Left colon (tissue), 2 donors: ENCODE measurements at regions not wholly inside any gene's neighbourhood (a gene's known extent, or its start where the extent isn't known, plus 50 kb on each side); places are given as distances from the start of the nearest gene placed in this dataset.

Experiments used
- ATAC-seq: fragments of 200-7000 bp; cut with Tn5 transposase; one replicate; pipeline ENCODE4 v1.9.1; 2020; ENCODE audit warnings: mild to moderate bottlenecking, moderate library complexity
- DNase-seq, 2 donors: peaks; one replicate each; pipeline ENCODE4 v3.0.0-alpha.2; 2020
- intact Hi-C, 2 donors: fragments of 100-400 bp; cut with DNase I in 1 of 2; cut with micrococcal nuclease in 1 of 2; formaldehyde crosslinking; loops; one replicate each; pipeline versions ENCODE4 v1.11.2 to v1.14.0; 2022; cut with DNase I, micrococcal nuclease
- donor health status: DM: no; HTN: no; CAD: no.
- donor health status: DM: yes; HTN: yes; CAD: no.

DNA sequence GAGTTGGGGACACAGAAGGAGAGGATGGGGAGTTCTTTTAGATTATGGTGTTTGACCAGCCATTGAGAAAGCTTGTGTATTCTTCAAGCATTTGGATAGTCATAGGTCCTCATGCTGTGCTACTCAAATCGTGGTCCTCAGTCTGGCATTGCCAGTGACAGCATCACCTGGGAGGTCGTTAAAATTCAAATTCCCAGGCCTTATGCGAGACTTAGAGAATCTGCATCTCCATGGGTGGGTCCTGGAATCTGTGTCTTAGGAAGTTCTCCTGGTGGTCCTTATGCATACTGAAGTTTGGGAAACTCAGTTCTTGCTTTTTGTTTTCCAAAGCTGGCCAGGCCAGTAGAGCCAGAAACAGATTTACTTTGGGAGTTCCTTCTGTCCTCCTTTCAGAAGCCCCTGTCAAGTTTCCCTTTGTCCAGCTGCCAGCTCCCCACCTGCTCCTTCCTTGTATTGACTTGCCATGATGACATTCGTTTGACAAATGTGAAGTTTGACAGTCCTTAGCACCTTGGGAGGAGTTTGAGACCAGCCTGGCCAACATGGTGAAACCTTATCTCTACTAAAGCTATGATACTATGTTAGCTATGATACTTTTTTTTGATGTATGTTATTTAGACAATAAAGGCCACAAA lies 95.6 kb downstream of the PALM2AKAP2 start:
- ATAC-seq, result no peak
- no peak for DNase-seq

DNA sequence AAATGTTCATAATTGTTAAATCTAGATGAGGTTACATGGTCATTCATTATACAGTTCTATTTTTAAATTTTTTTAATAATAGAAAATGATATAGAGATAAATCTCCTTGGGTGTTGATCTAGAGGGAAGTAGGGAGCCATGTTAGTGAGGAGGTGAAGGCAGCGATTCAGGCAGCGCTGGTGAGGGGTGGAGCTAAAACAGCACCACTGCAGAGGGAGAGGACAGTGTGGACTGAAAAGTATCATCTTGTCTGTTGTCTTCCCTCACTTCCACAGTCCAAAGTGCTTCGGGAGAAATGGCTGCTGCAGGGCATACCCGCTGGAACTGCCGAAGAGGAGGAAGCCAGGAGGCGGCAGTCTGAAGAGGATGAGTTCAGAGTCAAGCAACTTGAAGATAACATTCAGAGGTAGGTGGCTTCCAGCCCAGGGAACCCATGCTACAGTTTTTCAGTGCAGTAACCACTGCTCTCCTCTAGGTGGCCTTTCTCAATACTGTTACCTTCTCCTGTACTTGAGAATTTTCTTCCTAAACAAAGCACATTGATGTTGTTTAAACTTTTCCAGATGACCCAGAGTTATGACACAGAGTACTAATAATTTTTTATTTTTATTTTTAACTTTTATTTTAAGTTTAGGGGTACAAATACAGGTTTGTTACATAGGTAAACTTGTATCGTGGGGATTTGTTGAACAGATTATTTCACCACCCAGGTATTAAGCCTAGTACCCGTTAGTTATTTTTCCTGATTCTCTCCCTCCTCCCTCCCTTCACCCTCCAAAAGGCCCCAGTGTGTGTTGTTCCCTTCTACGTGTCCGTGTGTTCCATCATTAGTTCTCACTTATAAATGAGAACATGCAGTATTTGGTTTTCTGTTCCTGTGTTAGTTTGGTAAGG lies 100.5 kb downstream of the PALM2AKAP2 start:
- intact Hi-C loops, result no loop called here
- DNase-seq (no peak), ATAC-seq (no peak)

More for the DNA sequence above, 95.6 kb downstream of the PALM2AKAP2 start:
- intact Hi-C loops, result no loop called here

DNA sequence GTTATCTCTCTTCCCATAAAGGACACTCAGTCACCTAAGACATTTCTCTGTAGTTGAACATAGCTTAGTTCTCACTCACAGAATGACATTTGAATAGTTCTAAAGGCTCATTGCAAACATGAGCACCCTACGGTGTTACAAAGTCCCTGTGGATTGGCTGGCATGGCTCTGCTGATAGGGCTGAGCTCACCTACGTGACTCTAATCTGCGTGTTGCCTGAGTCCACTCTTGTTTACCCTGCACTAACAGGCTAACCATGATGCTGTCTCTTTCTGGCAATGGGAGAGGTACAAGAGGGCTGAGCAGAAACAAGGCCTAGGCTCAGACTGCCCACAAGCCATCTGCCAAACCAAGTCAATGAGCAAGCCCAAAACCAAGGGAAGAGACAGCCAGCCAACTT lies 103.6 kb downstream of the PALM2AKAP2 start:
- ATAC-seq, result no peak
- intact Hi-C loops, result no loop called here
- no peak for DNase-seq

DNA sequence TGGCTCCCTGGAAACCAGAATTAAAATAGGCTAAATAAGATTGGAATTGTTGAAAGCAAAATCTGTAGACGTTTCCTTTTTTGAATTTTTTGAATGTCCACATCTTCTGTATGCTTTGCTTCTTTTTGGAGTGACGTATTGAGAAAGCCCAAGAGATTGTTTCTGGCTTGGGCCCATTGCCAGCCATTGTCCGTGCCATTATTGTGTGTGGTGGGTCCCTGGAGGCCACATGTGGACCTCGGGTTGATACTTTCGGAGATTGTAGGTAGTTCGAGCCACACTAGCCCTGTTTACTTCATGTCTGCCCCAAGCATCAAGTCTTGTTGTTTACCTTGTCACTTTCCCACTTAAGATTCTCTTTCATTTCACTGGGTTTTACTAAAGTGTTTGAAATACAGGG lies 106.0 kb downstream of the PALM2AKAP2 start:
- intact Hi-C loops, result no loop called here
- DNase-seq (no peak), ATAC-seq (no peak)

DNA sequence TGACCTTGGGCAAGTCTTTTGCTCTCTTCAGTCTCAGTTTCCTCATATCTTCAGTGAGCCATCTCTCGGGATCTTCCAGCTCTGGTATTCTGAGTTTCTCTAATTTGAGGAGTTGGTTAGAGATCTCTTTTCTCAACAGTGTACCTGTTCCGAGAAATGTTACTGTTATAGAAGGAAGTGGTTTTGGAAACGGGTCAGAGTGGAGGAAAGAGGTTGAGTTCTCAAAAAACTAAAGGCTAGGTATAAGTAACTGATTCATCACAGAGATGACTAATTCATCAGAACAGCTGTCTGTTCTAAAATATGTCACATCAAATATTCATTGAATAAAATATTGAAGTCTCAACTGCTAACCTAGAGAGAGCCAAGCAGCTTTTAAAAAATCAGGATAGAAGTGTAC lies 106.6 kb downstream of the PALM2AKAP2 start:
- no peak for DNase-seq
- intact Hi-C loops, result no loop called here
- ATAC-seq, result no peak

DNA sequence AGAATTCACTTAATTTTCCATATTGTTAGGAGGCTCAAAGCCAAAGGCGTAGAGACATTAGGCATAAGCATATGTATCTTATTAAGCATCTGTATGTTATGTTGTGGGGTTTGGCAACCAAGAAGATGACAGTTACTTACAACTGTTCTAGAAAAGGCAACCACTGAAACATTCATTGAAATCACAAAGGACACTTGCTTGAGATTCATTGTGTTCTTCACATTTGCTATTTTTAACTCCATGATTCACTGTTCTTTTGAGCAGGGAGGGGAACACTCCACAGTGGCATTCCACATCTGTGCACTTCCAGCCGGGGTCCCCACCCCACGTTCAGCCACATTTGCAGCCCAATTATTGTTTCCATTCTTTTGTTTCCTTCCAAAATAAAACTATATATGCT lies 107.1 kb downstream of the PALM2AKAP2 start:
- ATAC-seq, result no peak
- intact Hi-C loops, result no loop called here
- no peak for DNase-seq

DNA sequence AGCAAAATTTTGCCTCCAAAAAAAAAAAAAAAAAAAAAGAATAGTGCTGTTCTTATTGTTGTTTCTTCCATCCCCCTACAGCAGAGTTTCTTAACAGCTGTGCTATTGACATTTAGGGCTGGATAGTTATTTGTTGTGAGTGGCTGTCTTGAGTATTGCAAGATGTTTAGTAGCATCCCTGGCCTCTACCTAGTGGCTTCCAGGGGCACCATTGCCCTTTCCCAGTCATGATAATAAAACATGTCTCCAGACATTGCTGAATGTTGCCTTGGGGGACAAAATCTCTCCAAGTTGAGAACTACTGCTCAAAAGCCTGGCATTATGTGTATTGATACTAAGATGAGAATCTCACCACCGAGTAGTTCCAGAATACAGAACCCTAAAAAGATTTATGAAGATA lies 108.7 kb downstream of the PALM2AKAP2 start:
- intact Hi-C loops, result no loop called here
- ATAC-seq (no peak), DNase-seq (no peak)

DNA sequence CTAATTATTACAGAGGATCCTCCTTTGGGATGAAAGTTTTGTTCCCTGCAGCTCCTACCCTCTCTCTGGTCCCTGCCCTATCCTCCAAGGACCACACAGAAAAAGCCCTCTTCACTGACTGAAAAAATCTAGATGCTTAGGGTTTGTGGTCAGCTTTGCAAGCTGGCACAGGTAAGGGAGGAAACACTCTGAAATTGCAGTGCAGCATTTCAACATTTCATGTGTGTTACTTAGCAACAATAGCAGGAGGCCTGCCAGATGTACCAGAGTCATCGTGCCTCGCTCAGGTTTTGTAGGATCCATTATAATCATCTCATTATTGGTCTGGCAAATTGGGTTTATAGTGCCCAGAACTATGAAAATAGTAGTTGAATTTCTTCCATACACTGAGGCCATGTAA lies 109.5 kb downstream of the PALM2AKAP2 start:
- ATAC-seq (no peak), DNase-seq (no peak)
- intact Hi-C loops, result no loop called here

DNA sequence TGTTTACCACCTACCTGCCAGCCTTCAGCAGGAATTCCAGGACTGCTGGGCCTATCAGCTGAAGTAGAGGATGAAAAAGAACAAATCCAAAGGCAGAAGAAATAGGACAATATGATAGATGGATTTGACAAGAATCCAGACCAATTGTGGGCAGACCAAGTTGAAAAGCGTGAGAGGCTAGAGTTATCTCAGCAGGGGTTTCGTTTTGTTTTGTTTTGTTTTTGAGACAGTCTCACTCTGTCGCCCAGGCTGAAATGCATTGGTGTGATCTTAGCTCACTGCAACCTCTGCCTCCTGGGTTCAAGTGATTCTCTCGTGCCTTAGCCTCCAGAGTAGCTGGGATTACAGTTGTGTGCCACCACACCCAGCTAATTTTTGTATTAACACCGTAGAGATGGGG lies 113.2 kb downstream of the PALM2AKAP2 start:
- DNase-seq (no peak), ATAC-seq (no peak)
- intact Hi-C loops, result no loop called here

DNA sequence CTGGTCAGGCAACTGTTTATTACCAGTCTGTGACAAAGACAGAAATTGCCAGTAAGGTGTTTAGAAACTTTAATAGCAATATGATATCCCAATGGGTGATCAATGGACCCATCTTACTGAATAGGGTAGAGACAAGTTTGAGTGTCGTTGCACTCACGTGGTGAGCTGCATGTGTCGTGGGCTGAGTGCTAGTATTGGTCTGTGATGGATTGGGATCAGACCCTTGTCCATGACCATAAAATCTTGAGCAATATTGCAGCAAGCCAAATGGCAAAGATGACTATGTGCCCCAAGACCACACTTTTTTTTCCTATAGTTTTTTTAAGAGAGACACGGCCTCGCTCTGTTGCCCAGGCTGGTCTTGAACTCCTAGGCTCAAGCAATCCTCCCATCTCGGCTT lies 114.5 kb downstream of the PALM2AKAP2 start:
- intact Hi-C loops, result no loop called here
- no peak for DNase-seq
- no peak for ATAC-seq

DNA sequence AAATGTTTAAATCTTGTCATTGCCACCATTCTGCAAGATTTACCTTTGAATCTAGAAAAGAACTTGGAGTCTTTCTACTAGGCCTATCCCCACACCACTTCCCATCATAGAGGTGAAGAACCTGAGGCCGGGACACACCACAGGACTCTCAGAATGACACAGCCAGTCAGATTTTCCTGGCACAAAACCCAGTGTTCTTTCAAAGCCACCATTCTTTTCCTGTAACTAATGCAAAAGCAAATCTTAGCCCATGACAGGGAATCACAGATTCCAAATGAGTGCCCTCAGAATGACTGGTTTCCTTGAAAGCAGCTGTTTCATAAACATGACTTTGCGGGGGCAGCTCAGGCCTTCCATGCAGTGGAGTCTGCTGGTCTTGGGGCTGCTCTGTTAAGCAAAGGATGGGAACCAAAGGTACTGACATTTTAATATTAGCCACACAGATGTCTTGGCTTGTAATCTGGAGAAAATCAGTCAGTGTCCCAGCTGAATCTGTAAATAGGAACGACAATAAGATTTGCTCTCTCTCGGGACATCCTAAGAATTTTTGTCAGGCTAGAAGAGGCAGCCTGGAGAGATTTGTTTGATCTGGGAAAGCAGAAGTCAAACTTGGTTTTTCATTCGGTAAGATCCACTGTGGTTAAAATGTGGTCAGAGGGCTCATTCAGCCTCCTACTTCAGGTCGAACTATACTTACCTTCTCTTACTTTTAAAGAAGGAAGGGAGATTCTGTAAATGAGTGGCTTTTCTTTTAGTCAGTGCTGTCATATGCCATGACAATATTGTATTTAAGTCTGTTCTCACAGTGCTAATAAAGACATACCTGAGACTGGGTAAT lies 115.1 kb downstream of the PALM2AKAP2 start:
- DNase-seq (no peak), ATAC-seq (no peak)
- intact Hi-C loops, result no loop called here

DNA sequence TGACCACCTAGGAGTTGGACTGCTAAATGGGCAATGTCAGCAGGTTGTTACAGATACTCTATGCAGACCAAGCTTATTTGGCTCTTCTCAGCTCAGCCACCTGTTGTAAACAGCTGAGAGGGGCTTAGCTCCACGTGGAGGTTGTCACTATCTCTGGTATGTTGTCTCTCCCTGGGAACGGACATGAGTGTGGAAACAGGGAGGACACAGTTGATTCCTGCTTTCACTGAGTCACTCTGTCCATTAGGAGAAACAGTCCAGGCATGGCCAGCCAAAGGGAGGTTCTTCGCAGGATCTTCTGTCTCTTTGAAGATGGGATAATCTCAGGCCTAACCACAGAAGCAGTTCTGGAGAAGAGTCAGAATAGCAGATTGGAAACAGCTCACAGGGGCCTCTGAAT lies 121.2 kb downstream of the PALM2AKAP2 start:
- intact Hi-C loops, result loop anchor here (5.0 to 10.0 kb wide), 2 partner anchors 251 to 254 kb away; no protein-coding TSS in a partner anchor
- no peak for ATAC-seq
- no peak for DNase-seq

DNA sequence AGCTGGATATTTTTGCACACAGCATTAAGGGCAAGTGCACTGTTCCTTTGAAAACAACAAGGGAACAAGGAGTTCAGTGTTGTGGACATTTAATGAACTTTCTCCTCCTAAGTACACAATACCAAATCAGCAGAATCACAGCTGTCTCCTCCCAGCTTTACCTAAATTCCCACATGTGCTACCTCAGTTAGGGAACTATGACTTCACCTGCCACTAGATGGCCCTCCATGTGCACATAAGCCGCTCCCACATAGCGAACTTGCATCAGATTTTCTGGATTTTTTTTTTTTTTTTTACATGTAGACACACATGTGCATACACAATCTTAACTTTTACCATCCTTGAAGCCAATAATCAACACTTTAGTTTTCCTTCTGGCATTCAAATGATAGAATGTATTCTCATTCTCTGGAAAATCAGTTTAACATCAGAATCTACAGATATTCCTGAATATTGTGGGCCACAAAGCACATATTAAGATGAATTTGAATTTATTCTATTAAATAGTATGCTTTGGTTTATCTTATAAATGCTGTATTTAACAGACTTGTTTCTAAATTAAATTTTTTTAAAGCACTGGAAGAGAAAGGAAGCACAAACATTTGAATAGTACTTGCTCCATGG lies 123.6 kb downstream of the PALM2AKAP2 start:
- DNase-seq (peak; percentile 57 to 71), ATAC-seq (peak; percentile 58)
- intact Hi-C loops, result loop anchor here (2.0 to 10.0 kb wide), 3 partner anchors 159 to 251 kb away; no protein-coding TSS in a partner anchor

DNA sequence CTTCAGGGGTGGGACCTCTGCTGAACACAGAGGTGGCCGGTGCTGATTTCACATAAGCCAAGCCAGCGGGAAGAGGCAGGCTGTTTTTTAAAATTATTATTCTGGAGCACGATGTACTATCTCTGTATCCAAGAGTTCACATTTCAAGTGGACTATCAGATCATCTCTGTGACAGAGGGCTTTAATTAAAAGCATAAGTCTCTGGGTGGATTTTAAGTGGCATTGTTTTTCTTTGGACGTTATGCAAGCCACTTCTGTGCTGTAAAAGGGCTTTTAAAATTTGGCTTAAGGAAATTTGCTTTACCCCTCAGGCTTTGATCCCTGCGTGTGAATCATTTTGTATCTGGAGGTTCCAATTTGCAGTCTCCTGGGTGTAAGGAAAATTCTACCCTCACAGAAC lies 124.7 kb downstream of the PALM2AKAP2 start:
- intact Hi-C loops, result loop anchor here (5.0 to 10.0 kb wide), 2 partner anchors 248 to 250 kb away; no protein-coding TSS in a partner anchor
- no peak for DNase-seq
- no peak for ATAC-seq

DNA sequence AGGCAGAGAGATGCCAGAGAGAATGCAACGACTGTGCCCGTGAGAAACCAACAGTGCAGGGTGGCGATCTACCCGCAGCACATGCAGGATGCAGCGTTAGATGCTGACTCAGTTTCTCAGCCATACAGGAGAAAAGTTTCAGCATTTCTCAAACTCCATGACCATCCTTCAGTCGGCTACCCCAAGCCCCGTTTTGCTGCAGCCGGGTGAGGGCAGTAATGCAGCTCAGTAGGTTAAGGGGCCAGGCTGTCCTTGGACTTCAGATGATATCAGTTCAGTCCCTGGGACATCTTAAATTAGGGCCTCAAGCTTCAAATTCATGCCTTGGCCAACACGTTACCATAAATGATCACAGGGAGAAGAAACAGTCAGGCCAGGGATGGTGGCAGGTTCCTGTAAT lies 125.5 kb downstream of the PALM2AKAP2 start:
- ATAC-seq (no peak), DNase-seq (no peak)
- intact Hi-C loops, result loop anchor here in 1 of 2 donors (10.0 kb wide), 1 partner anchor 249 kb away; no protein-coding TSS in a partner anchor

DNA sequence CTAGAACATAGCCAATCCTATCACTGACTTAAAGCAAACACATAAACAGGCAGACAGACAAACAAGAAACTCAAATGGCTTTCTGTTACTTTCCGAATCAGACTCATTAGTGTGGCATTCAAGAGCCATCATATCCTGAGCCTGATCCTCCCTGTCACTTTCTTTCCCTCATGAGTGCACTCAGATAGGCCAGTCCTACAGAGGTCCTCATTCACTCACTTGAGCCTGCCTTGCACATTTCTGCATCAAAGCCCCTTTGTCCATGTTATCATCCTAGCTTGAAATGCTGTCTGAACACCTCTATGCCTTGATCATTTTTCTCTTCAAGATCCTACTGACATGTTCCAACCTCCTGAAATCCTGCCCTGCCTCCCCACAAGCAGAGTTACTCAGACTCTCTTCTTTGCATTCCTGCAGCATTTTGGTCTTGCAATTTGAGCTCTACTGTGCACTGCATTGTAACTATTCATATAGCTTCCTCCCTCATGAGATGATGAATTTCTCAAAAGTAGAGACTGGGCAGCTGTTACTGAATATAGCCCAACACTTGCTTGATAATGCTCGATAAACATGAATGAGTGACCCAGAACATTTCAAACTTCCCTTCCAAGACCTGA lies 126.9 kb downstream of the PALM2AKAP2 start:
- DNase-seq (no peak), ATAC-seq (no peak)
- intact Hi-C loops, result loop anchor here in 1 of 2 donors (10.0 kb wide), 1 partner anchor 248 kb away; no protein-coding TSS in a partner anchor

DNA sequence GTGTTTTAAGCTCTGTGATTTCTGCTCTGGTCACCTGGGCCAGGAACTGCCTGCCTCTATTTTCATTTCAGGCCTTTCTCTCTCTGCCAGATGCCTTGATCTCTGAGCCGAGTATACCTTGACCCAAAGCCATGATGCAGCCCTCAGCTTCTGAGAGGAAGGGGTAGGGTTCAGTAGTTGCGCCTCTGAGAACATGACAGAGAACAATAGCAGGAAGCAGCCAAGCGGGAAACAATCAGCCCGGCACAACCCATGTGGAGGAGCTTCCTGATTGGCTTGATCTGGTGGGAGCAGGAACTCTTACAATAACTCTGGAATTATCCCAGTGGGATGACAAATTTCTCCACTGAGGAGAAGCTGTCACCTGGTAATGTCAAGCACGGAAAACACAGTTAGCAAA lies 127.4 kb downstream of the PALM2AKAP2 start:
- intact Hi-C loops, result loop anchor here in 1 of 2 donors (10.0 kb wide), 1 partner anchor 247 kb away; no protein-coding TSS in a partner anchor
- ATAC-seq (peak; percentile 82), DNase-seq (peak; percentile 51 to 61)

DNA sequence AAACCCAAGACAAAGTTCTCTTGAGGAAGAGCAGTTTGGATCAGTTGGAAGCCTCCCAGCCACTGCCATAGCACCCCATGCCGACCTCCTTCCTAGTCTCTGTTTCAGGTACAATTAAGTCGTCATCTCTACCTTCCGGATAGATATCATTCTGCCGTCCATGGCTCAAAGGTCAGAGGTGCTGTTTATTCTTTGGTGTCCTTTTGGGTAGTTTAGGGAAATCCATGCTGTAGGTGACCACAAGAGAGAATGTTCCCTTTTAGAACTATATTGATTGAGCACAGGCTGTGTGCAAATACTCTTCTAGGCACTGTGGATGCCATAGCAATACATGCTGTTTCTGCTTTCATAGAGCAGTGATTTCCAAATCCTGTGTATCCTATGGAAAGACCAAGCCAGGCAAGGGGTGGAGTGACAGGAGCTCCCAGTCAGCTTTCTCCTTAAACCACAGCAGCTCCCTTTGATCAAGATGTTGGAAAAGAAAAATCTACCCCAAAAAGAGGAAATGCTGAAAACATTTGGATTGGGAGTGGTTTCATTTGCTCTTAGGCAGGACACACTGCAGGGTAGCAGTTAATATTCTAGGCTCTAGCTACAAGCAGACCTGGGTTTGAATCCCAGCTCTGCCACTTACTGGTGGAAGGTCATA lies 127.9 kb downstream of the PALM2AKAP2 start:
- peak; percentile 42 for ATAC-seq
- DNase-seq, result no peak
- intact Hi-C loops, result loop anchor here in 1 of 2 donors (10.0 kb wide), 1 partner anchor 247 kb away; no protein-coding TSS in a partner anchor
